ENCODE measurements at regions not wholly inside any gene's neighbourhood (a gene's known extent, or its start where the extent isn't known, plus 50 kb on each side); places are given as distances from the start of the nearest gene placed in this dataset.

GRCh38 chr20:48471176-48471575, 356.6 kb downstream of the PREX1 start:
- ChIA-PET POLR2A (no interaction called here), CTCF (interaction anchor here (3.1 kb wide), 1 partner anchor 149 kb away, joined by 23 read pairs; no protein-coding TSS in a partner anchor)
- H3K27me3 Mint-ChIP-seq (ENCODE audit: insufficient read depth, unreplicated experiment): no peaks in the 10 kb centered on the region
- no peaks in the 10 kb centered on the region for H3K4me1 Mint-ChIP-seq (ENCODE audit: low read depth, unreplicated experiment)
- no peak for DNase-seq
- H3K4me3 Mint-ChIP-seq (ENCODE audit: unreplicated experiment): no peak overlapping the region
- no peaks in the 10 kb centered on the region for H3K36me3 Mint-ChIP-seq (ENCODE audit: insufficient read depth, unreplicated experiment)
- Histone ChIP-seq H3K36me3 (ENCODE audit: control insufficient read depth, insufficient read depth, low read length) (no peaks in the 10 kb centered on the region), H3K4me3 (ENCODE audit: low read depth, low read length) (no peak overlapping the region), H3K27me3 (replicated peaks; ENCODE audit: control insufficient read depth, insufficient read depth, low read length) (peaks cover 2% of the 10 kb centered on the region; the same call in 1 of the 2 replicates), H3K9me3 (no peaks in the 10 kb centered on the region), H3K4me1 (no peaks in the 10 kb centered on the region)
- peaks cover 6% of the 10 kb centered on the region for H3K9me3 Mint-ChIP-seq (ENCODE audit: unreplicated experiment)
- no peak overlapping the region for H3K27ac Mint-ChIP-seq (ENCODE audit: unreplicated experiment)
- TF ChIP-seq, protein P1, sequence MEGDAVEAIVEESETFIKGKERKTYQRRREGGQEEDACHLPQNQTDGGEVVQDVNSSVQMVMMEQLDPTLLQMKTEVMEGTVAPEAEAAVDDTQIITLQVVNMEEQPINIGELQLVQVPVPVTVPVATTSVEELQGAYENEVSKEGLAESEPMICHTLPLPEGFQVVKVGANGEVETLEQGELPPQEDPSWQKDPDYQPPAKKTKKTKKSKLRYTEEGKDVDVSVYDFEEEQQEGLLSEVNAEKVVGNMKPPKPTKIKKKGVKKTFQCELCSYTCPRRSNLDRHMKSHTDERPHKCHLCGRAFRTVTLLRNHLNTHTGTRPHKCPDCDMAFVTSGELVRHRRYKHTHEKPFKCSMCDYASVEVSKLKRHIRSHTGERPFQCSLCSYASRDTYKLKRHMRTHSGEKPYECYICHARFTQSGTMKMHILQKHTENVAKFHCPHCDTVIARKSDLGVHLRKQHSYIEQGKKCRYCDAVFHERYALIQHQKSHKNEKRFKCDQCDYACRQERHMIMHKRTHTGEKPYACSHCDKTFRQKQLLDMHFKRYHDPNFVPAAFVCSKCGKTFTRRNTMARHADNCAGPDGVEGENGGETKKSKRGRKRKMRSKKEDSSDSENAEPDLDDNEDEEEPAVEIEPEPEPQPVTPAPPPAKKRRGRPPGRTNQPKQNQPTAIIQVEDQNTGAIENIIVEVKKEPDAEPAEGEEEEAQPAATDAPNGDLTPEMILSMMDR (IDR thresholded peaks at IDR 0.05; ENCODE audit: insufficient read depth in 1 of 2, low read depth in 1 of 2, low read length in 1 of 2, severe bottlenecking in 1 of 2, unreplicated experiment in 1 of 2): no peak
- intact Hi-C loops (cut with micrococcal nuclease; ENCODE audit: unreplicated experiment): no loop called here
- no TSS peak for BruUV-seq (replicated peaks)

GRCh38 chr20:48470141-48470540, 357.7 kb downstream of the PREX1 start:
- peaks cover 2% of the 10 kb centered on the region; the same call in 1 of the 2 replicates for H3K27me3 ChIP-seq (replicated peaks; ENCODE audit: control insufficient read depth, insufficient read depth, low read length)
- intact Hi-C loops (cut with micrococcal nuclease; ENCODE audit: unreplicated experiment): no loop called here

GRCh38 chr20:48469026-48469425, 358.8 kb downstream of the PREX1 start:
- ChIA-PET CTCF (no interaction called here), POLR2A (no interaction called here)
- Histone ChIP-seq H3K4me3 (ENCODE audit: low read depth, low read length) (no peak overlapping the region), H3K9me3 (no peaks in the 10 kb centered on the region), H3K27me3 (replicated peaks; ENCODE audit: control insufficient read depth, insufficient read depth, low read length) (peaks cover 2% of the 10 kb centered on the region; the same call in 1 of the 2 replicates), H3K4me1 (no peaks in the 10 kb centered on the region), H3K36me3 (ENCODE audit: control insufficient read depth, insufficient read depth, low read length) (no peaks in the 10 kb centered on the region)
- intact Hi-C loops (cut with micrococcal nuclease; ENCODE audit: unreplicated experiment): no loop called here
- Mint-ChIP-seq H3K9me3 (ENCODE audit: unreplicated experiment) (peaks cover 15% of the 10 kb centered on the region), H3K27me3 (ENCODE audit: insufficient read depth, unreplicated experiment) (no peaks in the 10 kb centered on the region), H3K4me3 (ENCODE audit: unreplicated experiment) (no peak overlapping the region), H3K27ac (ENCODE audit: unreplicated experiment) (no peak overlapping the region), H3K36me3 (ENCODE audit: insufficient read depth, unreplicated experiment) (no peaks in the 10 kb centered on the region), H3K4me1 (ENCODE audit: low read depth, unreplicated experiment) (no peaks in the 10 kb centered on the region)
- no peak for DNase-seq
- TF ChIP-seq, protein P1 (IDR thresholded peaks at IDR 0.05; ENCODE audit: insufficient read depth in 1 of 2, low read depth in 1 of 2, low read length in 1 of 2, severe bottlenecking in 1 of 2, unreplicated experiment in 1 of 2): no peak
- BruUV-seq (replicated peaks): no TSS peak

More at GRCh38 chr20:48470141-48470540, 357.7 kb downstream of the PREX1 start:
- Mint-ChIP-seq H3K4me1 (ENCODE audit: low read depth, unreplicated experiment) (no peaks in the 10 kb centered on the region), H3K9me3 (ENCODE audit: unreplicated experiment) (peaks cover 15% of the 10 kb centered on the region), H3K4me3 (ENCODE audit: unreplicated experiment) (no peak overlapping the region), H3K36me3 (ENCODE audit: insufficient read depth, unreplicated experiment) (no peaks in the 10 kb centered on the region), H3K27ac (ENCODE audit: unreplicated experiment) (no peak overlapping the region), H3K27me3 (ENCODE audit: insufficient read depth, unreplicated experiment) (no peaks in the 10 kb centered on the region)
- no TSS peak for BruUV-seq (replicated peaks)
- Histone ChIP-seq H3K9me3 (no peaks in the 10 kb centered on the region), H3K36me3 (ENCODE audit: control insufficient read depth, insufficient read depth, low read length) (no peaks in the 10 kb centered on the region), H3K4me1 (no peaks in the 10 kb centered on the region), H3K4me3 (ENCODE audit: low read depth, low read length) (no peak overlapping the region)
- DNase-seq: no peak
- ChIA-PET CTCF (no interaction called here), POLR2A (no interaction called here)
- TF ChIP-seq, protein P1 (IDR thresholded peaks at IDR 0.05; ENCODE audit: insufficient read depth in 1 of 2, low read depth in 1 of 2, low read length in 1 of 2, severe bottlenecking in 1 of 2, unreplicated experiment in 1 of 2): no peak

Measured in Caco-2 (cell line).